ENCODE measurements at regions not wholly inside any gene's neighbourhood (a gene's known extent, or its start where the extent isn't known, plus 50 kb on each side); places are given as distances from the start of the nearest gene placed in this dataset.
"Not testable (repeated sequence)": the region's sequence is repeated elsewhere in the genome, so short reads cannot be mapped to it uniquely, and the experiment has no call there.

DNA sequence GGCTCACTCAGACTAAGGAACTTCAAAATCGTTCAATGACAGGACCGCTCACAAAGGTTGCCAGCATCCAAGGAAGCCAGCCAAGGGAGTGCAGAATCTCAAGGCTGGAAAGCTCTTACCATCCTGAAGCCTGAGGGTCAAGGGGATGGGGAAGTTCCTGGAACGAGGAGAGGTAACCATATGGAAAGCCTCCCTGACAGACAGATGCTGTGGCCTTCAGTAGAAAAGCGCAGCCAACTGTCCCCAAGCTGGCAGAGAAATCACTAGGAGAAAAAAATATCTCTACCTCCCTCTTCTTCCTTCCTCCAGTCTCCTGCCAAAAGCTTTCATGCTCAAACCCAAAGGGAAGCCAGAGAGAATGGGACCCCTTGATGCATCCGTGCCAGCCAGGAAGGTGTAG is 90.5 kb upstream of the RANBP3L start:
- no peak for DNase-seq

DNA sequence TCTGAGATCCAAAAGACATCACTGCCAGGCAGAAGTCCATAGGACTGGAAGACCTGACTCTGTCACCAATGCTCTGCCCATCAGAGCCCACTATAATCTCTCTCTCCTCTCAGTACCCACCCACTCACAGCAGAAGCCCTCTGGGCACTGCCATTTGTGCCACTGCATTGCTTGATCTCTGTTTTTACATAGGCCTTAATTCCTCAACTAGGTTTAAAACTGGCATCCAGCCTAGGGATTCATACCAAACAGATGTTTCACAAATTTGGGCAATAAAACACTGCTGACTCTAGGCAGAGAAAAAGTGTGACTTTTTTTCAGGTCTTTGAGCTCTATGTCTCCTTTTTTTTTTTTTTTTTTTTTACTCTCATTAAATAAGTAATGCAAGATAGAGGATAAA is 91.1 kb upstream of the RANBP3L start:
- no peak for DNase-seq

DNA sequence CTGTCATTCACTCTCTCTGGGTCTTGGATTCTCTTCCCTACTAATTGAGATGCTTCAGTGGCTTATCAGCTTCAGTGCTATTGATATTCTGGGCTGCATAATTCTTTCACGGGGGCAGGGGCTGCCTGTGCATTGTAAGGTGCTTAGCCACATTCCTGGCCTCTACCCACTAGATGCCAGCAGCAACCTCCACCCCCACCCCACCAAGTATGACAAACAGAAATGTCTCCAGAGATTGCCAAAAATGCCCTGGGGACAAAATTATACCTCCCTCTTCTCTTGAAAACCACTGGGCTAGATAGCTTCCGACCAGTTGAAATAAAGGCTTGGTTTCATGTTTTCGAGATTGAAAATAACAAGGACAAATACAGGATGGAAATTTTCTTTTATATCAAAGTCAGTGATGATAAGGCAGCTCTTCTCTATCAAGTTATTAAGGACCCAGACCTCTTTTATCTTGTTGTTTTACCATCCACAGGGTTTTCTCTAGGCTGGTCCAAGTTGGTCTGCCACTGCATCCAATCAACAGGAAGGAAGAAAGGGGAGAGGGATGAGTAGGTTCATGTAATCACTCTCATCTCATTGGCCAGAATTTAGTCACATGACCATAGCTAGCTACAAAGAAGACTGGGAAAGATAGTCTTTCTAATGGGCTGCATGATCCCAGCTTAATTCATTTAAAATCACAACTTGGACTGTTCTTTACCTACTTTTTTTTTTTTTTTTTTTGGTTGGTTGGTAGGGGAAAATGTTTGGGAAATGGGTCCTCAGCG is 92.1 kb upstream of the RANBP3L start:
- no peak for DNase-seq

DNA sequence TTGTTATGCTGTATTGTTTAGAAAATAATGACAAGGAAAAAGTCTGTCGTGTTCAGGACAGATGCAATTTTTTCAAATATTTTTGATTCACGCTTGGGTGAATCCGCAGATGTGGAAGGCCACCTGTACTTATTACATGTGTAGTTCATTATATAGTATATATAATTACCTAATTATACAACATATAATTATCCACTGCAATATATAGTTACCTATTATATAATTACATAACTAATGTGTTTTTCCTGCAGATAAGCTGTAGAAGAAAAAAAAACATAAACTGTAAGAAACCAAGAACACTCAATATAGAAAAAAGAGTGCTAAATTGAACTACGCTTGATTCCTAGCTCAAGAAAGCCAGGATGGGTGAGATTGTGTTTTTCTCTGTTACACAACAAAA is 93.6 kb upstream of the RANBP3L start:
- DNase-seq: no peak

DNA sequence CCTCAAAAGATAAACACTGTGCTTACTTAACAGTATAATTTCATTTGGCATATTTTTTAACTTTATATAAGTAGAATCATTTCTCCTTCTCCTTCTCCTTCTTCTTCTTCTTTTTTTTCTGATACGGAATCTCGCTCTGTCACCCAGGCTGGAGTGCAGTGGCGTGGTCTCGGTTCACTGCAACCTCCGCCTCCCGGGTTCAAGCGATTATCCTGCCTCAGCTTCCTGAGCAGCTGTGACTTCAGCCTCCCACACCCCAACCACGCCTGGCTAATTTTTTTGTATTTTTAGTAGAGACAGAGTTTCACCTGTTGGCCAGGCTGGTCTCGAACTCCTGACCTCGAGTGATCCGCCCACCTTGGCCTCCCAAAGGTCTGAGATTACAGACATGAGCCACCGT is 94.2 kb upstream of the RANBP3L start:
- DNase-seq: not testable (repeated sequence)

DNA sequence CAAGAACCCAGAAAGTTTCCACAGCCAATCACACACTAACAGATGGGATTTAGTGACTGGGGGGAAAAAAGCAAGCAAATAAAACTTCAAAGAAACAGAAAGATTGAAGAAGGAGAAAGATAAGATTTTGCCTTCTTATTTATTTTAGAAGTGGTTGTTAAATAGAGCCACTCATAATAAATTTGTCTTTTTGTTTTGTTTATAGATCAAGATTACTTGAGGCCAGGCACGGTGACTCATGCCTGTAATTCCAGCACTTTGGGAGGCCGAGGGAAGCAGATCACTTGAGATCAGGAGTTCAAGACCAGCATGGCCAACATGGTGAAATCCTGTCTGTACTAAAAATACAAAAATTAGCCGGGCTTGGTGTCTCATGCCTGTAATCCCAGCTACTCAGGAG is 94.9 kb upstream of the RANBP3L start:
- DNase-seq: no peak

DNA sequence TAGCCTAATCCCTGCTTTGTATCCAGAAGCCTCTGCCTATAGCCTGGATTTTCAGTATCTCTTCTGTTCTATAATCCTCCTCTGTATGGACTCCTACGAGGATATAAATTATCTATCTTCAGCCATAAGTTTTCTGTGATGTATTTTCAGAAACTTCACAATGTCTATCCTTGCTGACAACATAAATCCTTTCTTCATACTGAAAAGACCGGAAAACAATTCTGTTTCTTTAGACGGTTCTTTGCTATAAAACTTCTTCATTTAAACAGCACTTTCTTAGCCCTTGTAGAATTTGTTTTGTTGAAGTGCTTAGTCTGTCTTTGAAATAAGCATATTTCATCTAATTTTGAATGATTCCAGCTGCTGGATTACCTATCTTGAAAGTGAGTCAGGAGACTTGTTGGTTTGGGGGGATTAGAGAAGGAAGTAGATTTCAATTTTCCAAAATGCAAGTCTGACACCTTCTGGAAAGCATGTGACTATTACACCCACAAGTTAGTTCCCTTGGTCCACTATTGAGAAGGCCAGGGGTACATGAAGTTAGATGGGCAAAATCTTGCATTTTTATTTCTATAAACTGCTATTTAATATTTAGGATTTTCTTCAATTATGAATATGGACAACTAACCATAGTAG is 96.3 kb upstream of the RANBP3L start:
- no peak for DNase-seq

DNA sequence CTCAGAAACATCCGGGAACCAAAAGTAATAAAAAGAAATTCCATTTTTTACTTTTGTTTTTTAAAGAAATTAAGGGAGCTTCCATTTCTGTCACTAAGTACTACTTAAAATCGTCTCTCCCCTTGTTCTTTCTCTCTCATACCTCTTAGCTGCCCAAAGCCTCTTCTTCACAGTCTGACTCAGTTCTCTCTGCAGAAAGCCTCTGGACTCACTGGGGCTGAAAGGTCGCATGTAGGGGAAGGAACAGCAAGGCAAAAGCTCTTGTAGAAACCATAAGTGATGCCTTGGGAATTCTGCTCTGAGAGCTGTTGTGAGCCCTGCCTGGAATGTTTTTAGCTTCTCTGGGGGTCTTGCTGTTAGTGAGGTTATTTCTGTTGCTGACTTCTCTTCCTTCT is 100.8 kb upstream of the RANBP3L start:
- DNase-seq: no peak

DNA sequence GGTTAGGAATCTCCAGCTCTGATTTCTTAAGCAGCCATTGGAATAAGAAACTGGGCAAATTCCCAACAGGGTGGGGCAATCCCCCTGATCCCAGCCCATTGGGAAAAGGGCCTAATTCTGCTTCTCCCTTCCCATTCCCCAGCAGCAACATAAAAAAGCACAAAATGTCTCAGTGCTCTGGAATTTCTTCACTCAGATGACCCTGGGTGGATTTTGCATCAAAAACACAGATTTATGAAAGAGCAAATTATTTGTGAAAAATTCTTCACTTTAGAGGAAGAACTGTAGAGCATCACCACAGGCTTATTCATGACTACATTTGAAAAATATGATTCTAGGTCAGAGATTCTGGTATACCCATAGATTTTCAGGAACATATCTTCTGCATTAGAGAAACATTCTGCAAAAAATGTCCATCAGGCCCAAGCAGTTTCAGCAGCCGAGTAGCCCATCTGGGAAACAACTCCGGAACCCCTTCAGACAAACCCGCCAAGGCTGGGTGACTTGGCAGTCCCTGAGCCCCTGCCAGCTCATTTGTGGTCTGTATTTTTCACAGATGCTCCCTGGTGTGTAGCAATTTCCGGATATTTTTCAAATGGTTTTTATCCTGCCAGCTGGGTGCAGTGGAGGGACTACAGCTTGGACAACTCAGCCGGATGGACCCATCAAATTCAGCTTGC is 102.1 kb upstream of the RANBP3L start:
- DNase-seq: no peak

DNA sequence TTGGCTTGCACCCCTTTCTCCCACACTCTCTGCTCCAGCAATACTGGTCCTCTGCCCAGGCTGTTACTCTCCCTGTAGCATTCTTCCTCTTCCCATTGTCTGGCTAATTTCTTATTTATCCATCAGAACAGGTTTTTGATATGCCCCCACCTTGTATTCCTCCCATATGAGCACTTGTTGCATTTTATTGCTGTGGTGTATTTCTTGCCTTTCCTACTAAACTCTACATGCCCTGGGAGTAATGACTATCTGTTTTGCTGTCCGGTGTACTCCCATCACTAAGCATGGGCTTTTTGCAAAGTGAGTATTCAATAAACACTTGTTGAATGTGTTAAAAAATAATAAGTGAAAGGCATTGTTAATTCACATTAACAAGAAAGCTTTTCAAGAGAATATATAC is 104.3 kb upstream of the RANBP3L start:
- DNase-seq: no peak

DNA sequence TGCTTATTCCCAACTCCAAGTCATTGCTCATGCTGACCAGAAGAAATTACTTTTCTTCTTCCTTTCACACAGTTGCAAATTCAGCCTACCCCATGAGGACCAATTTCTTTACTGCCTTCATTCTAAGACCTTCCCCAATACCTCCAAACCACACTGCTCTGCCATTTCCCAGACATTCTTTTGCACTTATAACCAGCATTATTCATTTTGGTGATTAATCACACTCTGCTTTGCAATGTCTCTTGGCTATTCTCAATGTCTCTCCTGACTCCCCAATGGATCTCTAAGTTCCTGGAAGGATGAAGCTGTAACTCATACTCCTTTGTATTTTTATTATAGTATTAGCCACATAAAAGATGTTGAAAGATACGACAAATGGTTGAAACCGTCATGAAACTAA is 105.7 kb upstream of the RANBP3L start:
- DNase-seq: no peak

DNA sequence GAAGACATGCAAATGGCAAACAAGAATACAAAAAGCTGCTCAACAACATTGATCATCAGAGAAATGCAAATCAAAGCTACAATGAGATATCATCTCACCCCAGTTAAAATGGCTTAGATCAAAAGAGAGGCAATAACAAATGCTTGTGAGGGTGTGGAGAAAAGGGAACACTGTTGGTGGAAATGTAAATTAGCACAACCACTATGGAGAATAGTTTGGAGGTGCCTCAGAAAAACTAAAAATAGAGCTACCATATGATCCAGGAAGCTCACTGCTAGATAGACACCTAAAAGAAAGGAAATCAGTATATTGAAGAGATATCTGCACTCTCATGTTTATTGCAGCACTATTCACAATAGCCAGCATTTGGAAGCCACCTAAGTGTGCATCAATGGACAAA is 108.0 kb upstream of the RANBP3L start:
- DNase-seq: not testable (repeated sequence)

DNA sequence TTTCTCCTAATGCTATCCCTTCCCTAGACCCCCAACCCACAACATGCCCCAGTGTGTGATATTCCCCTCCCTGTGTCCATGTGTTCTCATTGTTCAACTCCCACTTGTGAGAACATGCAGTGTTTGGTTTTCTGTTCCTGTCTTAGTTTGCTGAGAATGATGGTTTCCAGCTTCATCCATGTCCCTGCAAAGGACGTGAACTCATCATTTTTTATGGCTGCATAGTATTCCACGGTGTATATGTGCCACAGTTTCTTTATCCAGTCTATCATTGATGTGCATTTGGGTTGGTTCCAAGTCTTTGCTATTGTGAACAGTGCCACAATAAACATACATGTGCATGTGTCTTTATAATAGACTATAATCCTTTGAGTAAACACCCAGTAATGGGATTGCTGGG is 109.0 kb upstream of the RANBP3L start:
- not testable (repeated sequence) for DNase-seq

DNA sequence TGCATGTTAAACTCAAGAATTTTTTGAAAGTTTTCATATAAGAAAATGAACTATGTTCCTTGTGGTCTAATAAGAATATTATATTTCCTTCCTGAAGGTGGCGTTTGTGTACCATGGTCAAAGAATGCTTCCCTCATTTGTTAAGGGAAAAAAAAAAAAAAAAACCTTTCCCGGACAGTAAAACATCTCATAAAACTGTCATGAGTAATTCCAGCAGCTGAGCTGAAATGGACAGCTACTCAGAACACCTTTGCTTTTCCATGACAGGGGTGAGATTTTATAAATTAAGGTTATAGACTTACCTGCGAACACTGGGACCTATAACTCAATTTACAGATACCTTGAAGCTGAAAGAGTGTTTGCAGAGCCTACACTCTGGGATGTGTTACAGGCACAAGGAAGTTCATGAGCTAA is 113.2 kb upstream of the RANBP3L start:
- DNase-seq: no peak

DNA sequence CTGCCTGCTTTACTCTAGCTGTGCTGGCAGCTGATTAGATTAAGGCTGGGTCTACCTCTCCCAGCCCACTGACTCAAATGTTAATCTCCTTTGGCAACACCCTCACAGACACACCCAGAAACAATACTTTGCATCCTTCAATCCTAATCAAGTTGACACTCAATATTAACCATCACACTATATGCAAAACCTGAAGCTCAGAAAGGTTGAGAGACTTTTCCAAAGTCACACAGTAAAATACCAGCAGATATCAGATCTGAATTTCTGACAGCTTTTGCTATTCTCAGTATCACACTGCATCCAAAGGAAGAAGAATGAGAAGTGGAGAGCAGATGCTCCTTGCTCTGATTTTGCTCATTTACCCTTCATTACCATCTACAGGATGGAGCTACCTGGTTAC is 114.9 kb upstream of the RANBP3L start:
- no peak for DNase-seq

DNA sequence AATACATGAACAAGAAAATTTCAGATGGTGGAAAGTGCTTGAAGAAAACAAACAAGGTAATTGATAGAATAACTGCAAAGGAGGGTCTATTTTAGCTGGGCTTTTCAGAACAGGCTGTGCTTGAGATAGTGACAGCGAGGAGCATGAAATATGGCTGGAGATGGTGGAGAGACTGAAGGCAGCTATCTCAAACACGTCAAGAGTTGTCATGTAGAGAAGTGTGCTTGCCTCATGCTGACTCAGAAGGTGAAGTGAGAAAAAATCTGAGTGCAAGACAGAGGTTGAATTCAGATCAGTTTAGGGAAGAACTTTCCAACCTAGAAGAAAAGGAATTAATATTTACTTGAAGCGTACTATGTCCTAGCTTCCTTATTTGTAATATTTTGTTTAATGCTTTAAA is 115.5 kb upstream of the RANBP3L start:
- no peak for DNase-seq

DNA sequence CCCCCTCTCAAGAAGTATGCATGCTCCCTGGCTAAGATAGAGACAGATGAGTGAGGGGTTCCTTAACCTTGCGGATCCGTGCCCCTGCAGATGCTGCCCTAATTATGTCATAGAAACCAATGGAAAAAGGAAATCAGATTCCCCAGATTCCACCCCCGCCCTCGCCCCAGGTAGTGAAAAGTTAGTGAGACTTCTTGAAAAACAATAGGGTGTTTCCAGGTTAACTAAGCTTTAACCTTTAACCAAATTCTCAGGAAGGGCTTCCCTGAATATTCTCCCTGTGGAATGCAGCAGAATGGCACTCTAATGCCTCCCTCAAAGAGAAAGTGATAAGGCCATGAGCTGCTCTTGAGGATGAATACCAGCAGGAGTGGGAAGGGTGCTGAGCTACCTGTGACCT is 116.0 kb upstream of the RANBP3L start:
- no peak for DNase-seq

DNA sequence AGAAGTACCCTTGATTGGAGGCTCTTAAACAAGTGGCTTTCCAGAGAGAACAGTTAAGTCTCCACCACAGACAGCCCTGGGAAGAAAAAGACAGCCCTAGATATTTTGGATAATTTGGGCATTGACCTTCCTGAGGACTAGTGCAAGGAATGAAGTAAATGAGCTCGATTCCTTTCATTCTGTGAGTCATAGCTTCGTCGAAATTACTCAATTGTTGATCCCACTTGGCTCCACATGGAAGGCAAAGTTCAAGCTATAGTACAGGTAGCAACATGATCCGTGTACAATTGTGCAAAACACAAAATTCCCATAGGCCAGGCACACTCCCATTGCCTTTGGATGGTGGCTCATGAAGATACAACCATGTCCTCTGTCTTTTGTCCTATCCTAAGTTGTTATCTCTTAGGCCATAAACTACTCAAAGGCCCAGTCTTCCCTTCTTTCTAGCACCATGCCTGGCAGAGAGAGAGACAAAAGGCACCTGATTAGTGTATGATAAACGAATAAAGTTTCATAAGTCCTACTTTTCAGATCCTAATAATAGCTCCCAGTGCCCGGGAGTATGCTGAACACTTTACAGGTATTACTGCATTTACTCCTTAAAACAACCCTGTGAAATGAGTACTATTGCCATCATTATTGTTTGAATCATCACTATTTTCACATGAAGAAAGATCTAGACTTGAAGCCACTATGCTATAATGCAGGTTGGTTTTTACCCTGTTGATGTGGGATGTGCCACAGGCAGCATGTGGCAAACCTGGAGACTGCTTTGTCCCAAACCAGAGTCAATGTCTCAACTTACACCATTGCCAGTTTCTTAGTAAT is 116.7 kb upstream of the RANBP3L start:
- no peak for DNase-seq

DNA sequence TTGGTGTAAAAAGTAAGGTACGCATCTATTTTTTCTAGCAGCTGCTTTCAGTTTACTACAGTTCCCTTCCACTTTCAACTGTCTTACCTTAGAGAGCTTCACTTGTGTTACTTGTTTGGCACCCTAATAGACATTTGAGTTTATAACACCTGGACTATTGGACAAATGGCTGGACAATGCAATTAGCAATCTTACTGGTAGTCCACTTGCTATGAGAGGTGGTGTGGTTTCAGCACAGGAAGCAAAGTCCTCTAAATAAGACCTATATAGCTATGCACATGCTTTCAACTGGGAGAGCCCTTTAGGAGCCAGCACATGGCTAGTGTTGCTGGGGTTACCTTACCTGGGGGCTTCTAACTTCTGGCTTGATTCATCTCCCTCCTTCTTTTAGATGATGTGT is 119.6 kb upstream of the RANBP3L start:
- DNase-seq: no peak

DNA sequence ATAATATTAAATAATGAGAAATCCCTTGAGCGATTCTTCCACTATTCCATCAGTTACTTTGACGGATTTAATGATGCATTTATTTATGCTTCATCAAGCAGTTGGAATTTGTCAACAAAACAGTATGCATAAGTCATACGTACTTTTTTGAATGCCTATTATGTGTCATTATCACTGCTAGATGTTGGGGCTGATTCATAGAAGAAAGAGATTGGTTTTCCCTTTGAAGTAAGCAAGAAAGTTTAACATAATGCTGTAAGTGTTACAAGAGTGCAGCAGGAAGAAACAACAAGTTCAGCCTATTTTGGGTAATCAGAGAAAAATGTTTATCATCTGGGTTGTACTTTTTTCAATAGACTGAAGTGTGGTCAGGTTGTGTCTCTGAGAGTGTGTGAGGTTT is 121.2 kb upstream of the RANBP3L start:
- DNase-seq: no peak

DNA sequence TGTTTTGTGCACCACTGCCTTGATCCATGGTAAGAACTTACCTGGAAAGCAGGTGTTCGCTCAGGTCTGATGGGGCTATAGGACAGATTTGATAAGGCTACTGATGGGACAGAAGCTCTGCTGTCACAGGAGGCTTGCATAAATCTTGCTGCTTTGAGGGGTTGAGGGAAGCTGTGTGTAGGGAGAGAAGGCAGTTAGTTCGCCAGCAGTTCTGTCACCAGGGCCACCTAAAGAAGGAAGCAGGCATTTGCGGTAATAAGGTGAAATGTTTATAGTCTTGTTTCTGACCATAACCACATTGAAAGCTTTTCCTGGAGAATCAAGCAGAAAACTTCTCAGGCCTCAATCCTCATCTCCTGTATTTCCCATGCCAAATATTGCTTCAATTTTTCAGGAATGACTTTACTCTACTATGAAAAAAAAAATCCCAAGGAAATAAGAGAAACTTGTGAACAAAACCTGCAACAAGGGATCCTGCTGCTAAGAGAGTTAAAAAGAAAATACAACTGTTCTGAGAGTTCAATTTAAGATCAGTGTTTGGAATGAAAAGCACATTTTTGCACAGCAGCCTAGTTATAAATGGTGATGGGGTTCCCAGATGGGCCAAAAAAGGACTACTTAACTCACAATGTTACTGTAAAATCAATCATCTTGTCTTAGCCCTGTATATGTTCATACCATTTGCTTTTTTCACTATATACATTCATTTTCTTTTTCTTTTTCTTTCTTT is 122.0 kb upstream of the RANBP3L start:
- no peak for DNase-seq

DNA sequence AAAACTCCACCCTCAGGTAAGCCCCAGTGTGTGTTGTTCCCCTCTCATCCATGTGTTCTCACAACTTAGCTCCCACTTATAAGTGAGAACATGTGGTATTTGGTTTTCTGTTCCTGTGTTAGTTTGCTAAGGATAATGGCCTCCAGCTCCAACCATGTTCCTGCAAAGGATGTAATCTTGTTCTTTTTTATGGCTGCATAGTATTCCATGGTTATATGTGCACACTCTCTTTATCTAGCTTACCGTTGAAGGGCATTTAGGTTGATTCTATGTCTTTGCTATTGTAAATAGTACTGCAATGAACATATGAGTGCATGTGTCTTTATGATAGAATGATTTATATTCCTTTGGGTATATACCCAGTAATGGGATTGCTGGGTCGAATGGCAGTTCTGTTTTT is 124.4 kb upstream of the RANBP3L start:
- not testable (repeated sequence) for DNase-seq

DNA sequence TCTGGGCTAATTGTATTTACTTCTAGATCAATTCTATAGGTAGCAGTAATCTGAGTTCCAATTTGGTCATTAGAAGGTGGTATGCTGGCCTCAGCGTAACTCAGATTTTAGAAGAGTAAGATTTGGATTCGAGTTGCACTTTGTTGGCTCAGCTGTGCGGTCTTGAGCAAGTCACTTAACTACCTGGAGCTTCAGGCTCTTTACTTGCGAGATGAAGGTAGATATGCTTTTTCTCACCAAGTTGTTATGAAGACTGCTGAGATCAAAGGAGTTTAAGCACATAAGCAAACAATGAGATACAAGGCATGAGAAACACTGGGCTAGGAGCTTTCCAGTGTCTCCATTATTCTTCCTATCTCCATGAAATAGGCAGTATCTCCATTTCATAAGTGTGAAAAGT is 133.8 kb upstream of the RANBP3L start:
- no peak for DNase-seq

All from NCI-H2107 (cell line).